Neural cell (in vitro differentiated cells): ENCODE measurements at regions not wholly inside any gene's neighbourhood (a gene's known extent, or its start where the extent isn't known, plus 50 kb on each side); places are given as distances from the start of the nearest gene placed in this dataset.

Source experiments
- H2AFZ ChIP-seq: fragments of 200-600, 300-800 bp; sonication (generic), shearing (Covaris generic); 2 replicates; pipeline ENCODE4 v1.6.0; 2014; ENCODE audit warnings: low read depth, mild to moderate bottlenecking, antibody characterized with exemption, low read length, moderate library complexity
- H3F3A ChIP-seq: fragments of 200-600 bp; shearing (Covaris generic); 2 replicates; pipeline ENCODE4 v1.6.1; 2016; ENCODE audit warnings: mild to moderate bottlenecking, moderate library complexity, mixed read lengths, antibody characterized with exemption, low read length; ENCODE audit not compliant: insufficient read depth, poor library complexity, severe bottlenecking
- H3K27ac ChIP-seq: fragments of 200-600, 300-800 bp; sonication (generic), shearing (Covaris generic); 2 replicates; pipeline ENCODE4 v1.5.1; 2014; ENCODE audit warnings: mild to moderate bottlenecking, low read length, moderate library complexity
- H3K27me3 ChIP-seq: fragments of 300-800, 200-600 bp; sonication (generic), shearing (Covaris generic); 2 replicates; pipeline ENCODE4 v1.6.0; 2014; ENCODE audit warnings: mild to moderate bottlenecking, low read depth, low read length, moderate library complexity; ENCODE audit not compliant: insufficient read depth
- H3K36me3 ChIP-seq: fragments of 300-800, 200-600 bp; sonication (generic), shearing (Covaris generic); 2 replicates; pipeline ENCODE4 v1.5.1; 2014; ENCODE audit warnings: mild to moderate bottlenecking, antibody characterized with exemption, low read length, moderate library complexity; ENCODE audit not compliant: insufficient read depth
- H3K4me2 ChIP-seq: fragments of 300-800, 200-600 bp; sonication (generic), shearing (Covaris generic); 2 replicates; pipeline ENCODE4 v1.6.0; 2014; ENCODE audit warnings: mild to moderate bottlenecking, low read length
- H3K4me3 ChIP-seq: fragments of 300-800, 200-600 bp; sonication (generic), shearing (Covaris generic); 2 replicates; pipeline ENCODE4 v1.5.1; 2014; ENCODE audit warnings: mild to moderate bottlenecking, low read length, moderate library complexity
- H3K79me2 ChIP-seq: fragments of 200-600 bp; shearing (Covaris generic); replicated peaks from 2 replicates; pipeline ENCODE4 v1.6.0; 2014; ENCODE audit warnings: mild to moderate bottlenecking, low read length, moderate library complexity; ENCODE audit not compliant: insufficient read depth
- H3K9ac ChIP-seq: fragments of 300-800, 200-600 bp; sonication (generic), shearing (Covaris generic); 2 replicates; pipeline ENCODE4 v1.6.1; 2016; ENCODE audit warnings: mild to moderate bottlenecking, low read length, mixed read lengths
- H3K9me2 ChIP-seq: fragments of 200-600 bp; shearing (Covaris generic); 2 replicates; pipeline ENCODE4 v1.6.1; 2016; ENCODE audit warnings: mild to moderate bottlenecking, low read length, mixed read lengths; ENCODE audit not compliant: insufficient read depth
- H3K9me3 ChIP-seq: fragments of 200-600, 300-800 bp; sonication (generic), shearing (Covaris generic); 2 replicates; pipeline ENCODE4 v1.6.1; 2016; ENCODE audit warnings: mild to moderate bottlenecking, mixed run types, low read length, moderate library complexity, mixed read lengths
- H4K20me1 ChIP-seq: fragments of 200-600 bp; shearing (Covaris generic); 2 replicates; pipeline ENCODE4 v1.6.1; 2016; ENCODE audit warnings: mild to moderate bottlenecking, mixed run types; ENCODE audit not compliant: insufficient read depth
- CTCF ChIP-seq: fragments of 450-650 bp; IDR thresholded peaks from 2 replicates; pipeline ENCODE4 v1.5.1; 2014; ENCODE audit warnings: antibody characterized with exemption, mild to moderate bottlenecking, moderate library complexity; ENCODE audit not compliant: poor library complexity, severe bottlenecking
- EP300 ChIP-seq: fragments of 450-650 bp; conservative IDR thresholded peaks from 2 replicates; pipeline ENCODE4 v1.6.1; 2014; ENCODE audit warnings: antibody characterized with exemption, mild to moderate bottlenecking, moderate library complexity; ENCODE audit not compliant: poor library complexity, severe bottlenecking
- EZH2 ChIP-seq: fragments of 200-600, 300-800 bp; shearing (Covaris generic), sonication (generic); IDR thresholded peaks from 2 replicates; pipeline ENCODE4 v1.6.1; 2014; ENCODE audit warnings: antibody characterized with exemption, low read length, borderline replicate concordance, mild to moderate bottlenecking; ENCODE audit not compliant: insufficient read depth, poor library complexity, severe bottlenecking
- MXI1 ChIP-seq: fragments of 450-650 bp; conservative IDR thresholded peaks from 2 replicates; pipeline ENCODE4 v1.6.1; 2014; ENCODE audit warnings: antibody characterized with exemption, mild to moderate bottlenecking; ENCODE audit not compliant: poor library complexity, severe bottlenecking
- POLR2AphosphoS5 ChIP-seq: IDR thresholded peaks from 2 replicates; pipeline ENCODE4 v1.6.1; 2012
- RAD21 ChIP-seq: fragments of 450-650 bp; conservative IDR thresholded peaks from 2 replicates; pipeline ENCODE4 v1.6.1; 2014; ENCODE audit warnings: antibody characterized with exemption, mild to moderate bottlenecking, moderate library complexity
- SMC3 ChIP-seq: fragments of 450-650 bp; conservative IDR thresholded peaks from 2 replicates; pipeline ENCODE4 v1.6.1; 2014; ENCODE audit warnings: antibody characterized with exemption, mild to moderate bottlenecking, moderate library complexity; ENCODE audit not compliant: poor library complexity
- TAF1 ChIP-seq: IDR thresholded peaks from 2 replicates; pipeline ENCODE4 v1.6.1; 2012; ENCODE audit warnings: low read depth
- TF ChIP-seq, protein P1 (sequence below): IDR thresholded peaks from 2 replicates; pipeline ENCODE4 v1.6.1; 2012; ENCODE audit warnings: borderline replicate concordance

GRCh38 chr12:58655375-58655774, 264.9 kb downstream of the LRIG3 start:
- no peaks in the 10 kb centered on the region for H3F3A ChIP-seq
- H3K4me3 ChIP-seq, result no peak overlapping the region
- H2AFZ ChIP-seq, result no peak overlapping the region
- H3K9ac ChIP-seq, result no peak overlapping the region
- no peaks in the 10 kb centered on the region for H3K27me3 ChIP-seq
- no peaks in the 10 kb centered on the region for H4K20me1 ChIP-seq
- TF ChIP-seq CTCF (no peak), RAD21 (no peak), EZH2 (no peak)
- no peaks in the 10 kb centered on the region for H3K79me2 ChIP-seq
- H3K9me3 ChIP-seq, result no peaks in the 10 kb centered on the region
- H3K9me2 ChIP-seq, result no peaks in the 10 kb centered on the region
- H3K27ac ChIP-seq, result no peak overlapping the region
- no peak overlapping the region for H3K4me2 ChIP-seq
- H3K36me3 ChIP-seq, result no peaks in the 10 kb centered on the region

- Histone ChIP-seq H3K9me2 (no peaks in the 10 kb centered on the region), H3K36me3 (no peaks in the 10 kb centered on the region), H2AFZ (no peak overlapping the region), H3K79me2 (no peaks in the 10 kb centered on the region), H3K27me3 (no peaks in the 10 kb centered on the region), H3K4me2 (no peak overlapping the region), H3F3A (no peaks in the 10 kb centered on the region), H3K9ac (no peak overlapping the region), H3K4me3 (no peak overlapping the region), H4K20me1 (no peaks in the 10 kb centered on the region), H3K9me3 (no peaks in the 10 kb centered on the region), H3K27ac (no peak overlapping the region)
- TF ChIP-seq EZH2 (no peak), MXI1 (no peak), POLR2AphosphoS5 (no peak), RAD21 (no peak), CTCF (no peak), TAF1 (no peak), EP300 (no peak), SMC3 (no peak)
- TF ChIP-seq, protein P1, sequence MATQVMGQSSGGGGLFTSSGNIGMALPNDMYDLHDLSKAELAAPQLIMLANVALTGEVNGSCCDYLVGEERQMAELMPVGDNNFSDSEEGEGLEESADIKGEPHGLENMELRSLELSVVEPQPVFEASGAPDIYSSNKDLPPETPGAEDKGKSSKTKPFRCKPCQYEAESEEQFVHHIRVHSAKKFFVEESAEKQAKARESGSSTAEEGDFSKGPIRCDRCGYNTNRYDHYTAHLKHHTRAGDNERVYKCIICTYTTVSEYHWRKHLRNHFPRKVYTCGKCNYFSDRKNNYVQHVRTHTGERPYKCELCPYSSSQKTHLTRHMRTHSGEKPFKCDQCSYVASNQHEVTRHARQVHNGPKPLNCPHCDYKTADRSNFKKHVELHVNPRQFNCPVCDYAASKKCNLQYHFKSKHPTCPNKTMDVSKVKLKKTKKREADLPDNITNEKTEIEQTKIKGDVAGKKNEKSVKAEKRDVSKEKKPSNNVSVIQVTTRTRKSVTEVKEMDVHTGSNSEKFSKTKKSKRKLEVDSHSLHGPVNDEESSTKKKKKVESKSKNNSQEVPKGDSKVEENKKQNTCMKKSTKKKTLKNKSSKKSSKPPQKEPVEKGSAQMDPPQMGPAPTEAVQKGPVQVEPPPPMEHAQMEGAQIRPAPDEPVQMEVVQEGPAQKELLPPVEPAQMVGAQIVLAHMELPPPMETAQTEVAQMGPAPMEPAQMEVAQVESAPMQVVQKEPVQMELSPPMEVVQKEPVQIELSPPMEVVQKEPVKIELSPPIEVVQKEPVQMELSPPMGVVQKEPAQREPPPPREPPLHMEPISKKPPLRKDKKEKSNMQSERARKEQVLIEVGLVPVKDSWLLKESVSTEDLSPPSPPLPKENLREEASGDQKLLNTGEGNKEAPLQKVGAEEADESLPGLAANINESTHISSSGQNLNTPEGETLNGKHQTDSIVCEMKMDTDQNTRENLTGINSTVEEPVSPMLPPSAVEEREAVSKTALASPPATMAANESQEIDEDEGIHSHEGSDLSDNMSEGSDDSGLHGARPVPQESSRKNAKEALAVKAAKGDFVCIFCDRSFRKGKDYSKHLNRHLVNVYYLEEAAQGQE, result no peak
These were observed 263.9 kb downstream of the LRIG3 start for GRCh38 chr12:58656254-58657009.
